NCI-H2227 (cell line): ENCODE measurements at regions not wholly inside any gene's neighbourhood (a gene's known extent, or its start where the extent isn't known, plus 50 kb on each side); places are given as distances from the start of the nearest gene placed in this dataset.

Experiments used
- DNase-seq: peaks from one replicate; lab custom pipeline; 2025; ENCODE audit not compliant: unreplicated experiment; lab: John Stamatoyannopoulos, UW

DNA sequence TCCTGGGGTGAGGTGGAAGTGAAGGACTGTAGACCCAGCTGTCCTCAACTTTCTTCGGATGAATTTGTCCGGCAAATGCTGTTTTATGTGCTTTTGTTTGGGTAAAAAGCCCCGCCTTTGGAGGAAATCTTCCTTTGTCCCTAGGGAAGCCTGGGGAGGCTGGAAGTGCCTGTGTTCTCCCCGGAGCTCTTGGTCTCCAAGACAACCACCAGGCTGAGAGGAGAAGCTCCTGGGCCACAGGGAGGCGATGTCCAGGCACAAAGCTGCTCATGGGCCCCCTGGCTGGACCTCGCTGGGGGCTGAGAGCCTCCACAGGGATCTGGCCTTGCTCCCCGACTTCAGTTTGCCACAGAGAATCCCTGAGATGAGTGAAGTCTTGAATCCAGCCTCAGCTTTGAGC, 293.1 kb upstream of the N4BP1 start:
- DNase-seq = no peak

DNA sequence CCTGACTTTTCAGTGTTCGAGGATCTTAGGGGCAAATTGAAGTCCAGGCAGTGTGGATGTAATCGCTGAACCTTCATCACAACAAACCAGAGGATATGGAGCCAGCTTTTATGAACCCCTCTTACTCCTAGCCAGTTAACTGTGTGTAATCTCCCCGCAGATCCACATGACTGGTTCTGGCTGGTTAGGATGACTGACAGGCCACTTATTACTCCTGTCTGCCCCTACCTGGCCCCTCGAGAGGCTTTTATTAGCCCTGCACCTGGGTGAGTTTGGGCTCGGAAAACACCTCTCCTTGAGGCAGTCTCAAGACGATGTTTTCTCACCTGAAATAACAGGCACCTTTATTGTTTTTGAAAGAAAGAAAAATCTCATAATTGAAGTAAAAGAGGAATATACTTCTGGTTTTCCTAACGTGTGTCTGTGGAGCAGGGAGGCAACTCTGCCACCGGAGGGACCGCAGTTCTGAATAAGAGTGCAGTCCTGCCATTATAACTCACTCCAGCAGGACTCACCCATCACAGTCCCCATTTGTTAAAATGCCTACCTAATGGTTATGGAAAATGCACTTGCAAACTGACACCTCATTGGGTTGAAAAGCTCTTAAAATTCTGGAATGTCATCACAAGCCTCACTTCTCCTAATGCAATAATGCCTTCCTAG, 291.9 kb upstream of the N4BP1 start:
- no peak for DNase-seq

DNA sequence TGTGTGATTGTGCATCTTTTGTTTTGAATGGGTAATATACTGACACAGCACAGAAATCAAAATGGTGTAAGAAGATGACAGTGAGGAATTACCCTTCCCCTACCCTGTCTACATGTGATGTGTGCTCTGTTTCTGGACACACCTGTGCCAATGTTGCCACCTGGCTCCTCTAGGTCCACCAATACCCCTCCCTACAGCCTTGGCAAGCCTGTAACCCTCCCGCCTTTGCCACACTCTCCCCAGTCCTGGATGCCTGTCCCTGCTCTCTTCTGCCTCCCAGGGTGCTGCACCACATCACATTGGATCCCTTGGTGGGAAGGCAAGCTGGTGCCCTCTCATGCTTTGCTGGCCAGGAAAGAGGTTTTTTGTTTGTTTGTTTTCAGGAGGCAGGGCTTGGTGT, 289.5 kb upstream of the N4BP1 start:
- DNase-seq = no peak

DNA sequence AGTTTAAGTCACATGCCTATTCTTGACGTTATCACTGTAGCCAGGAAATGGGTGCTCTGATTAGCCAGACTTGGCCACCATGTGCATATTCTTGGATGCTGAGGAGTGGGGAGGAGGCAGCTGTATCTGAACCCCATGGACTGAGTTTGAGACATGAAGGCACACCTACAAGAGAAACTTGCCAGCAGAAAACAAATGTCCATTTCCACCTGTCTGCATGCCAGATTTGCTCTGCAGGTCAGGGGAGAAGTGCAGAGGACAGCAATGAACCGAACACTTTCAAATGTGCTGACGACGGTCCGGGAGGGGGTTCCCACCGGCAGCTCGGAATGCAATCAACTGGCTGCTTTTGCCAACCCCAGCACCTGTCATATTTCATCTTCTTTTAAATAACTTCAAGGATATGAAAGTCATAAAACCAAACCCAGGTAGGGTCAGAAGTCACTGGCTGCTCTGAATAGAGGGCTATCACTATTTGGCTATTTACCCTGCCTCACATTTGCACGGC, 287.8 kb upstream of the N4BP1 start:
- DNase-seq = no peak

DNA sequence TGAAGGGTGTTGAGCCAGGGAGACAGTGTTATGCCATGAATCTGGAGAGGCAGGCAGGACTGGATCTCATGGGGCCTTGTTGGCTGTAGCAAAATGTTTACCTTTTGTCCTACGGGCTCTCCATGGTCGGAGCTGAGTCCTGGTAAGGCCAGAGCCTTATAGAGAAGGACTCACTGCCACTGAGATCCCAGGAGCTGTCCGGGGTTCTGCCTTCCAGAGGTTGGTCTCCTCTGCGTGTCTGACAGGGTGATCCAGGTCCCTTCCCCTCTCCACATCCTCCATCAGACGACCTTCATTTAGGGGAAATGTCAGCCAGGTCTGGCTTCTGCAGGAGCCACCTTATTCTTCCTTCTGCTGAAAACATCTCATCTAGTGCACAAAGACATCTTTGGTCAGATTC, 285.2 kb upstream of the N4BP1 start:
- no peak for DNase-seq

DNA sequence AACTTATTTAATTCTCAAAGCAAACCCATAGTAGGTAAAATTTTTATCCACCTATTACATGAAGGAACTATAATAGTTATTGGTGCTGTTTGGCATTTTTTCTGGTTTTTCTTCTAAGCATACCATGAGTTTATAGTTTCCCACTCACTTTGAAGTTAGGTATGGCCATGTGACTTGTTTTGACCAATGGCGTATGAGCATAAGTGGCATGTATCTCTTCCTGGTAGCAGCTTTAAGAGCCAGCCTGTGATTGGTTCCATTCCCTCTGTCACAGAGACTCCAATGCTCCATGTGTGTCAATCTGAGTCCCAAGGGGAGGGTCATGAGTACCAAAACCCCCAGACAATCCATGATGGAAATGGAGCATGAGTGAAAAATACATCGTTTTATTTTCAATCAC, 282.9 kb upstream of the N4BP1 start:
- peak; percentile 33 for DNase-seq

DNA sequence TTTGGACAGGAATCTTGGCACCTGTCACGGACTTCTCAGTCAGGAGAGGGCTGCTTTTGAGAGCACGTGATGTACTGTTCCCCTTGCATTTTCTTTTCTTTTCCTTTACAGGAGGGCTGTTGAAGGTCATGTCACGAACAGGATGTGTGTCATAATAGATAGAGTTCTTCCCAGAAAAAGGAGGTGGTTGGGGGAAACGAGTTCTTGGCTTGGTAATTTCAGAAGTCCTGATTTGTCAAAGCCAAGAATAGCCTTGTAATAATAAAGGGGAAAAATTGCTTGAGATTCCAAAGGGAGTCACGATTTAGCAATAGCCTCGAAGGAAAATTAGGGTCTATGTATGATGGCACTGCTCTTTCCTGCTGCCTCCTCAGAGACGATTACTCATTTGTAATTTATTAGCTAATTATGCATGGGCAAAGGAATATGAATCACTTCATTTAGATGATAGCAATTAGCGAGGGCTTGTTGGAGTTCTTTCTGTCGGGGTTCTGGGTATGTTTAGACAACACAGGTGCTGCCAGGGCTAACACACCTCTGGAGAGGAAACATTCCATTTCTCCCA, 277.7 kb upstream of the N4BP1 start:
- DNase-seq = no peak

DNA sequence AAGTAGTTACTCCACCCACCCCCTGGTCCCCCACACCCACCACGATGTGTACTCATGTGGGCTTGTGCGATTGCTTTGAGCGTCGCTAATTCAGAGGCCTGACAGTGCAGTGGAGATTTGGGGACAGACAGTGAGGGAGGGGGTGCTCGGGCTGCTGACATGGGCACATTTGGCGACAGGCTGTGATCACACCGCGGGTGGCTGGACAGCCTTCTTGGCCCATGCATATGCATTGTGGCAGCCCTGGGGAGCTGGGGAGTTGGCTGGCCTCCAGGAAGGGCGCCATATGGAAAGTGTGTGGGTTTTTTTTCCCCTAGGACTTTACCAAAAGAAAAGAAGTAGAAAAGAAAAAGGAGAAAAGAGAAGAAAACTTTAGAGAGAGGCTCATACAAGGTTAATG, 275.5 kb upstream of the N4BP1 start:
- DNase-seq = no peak

DNA sequence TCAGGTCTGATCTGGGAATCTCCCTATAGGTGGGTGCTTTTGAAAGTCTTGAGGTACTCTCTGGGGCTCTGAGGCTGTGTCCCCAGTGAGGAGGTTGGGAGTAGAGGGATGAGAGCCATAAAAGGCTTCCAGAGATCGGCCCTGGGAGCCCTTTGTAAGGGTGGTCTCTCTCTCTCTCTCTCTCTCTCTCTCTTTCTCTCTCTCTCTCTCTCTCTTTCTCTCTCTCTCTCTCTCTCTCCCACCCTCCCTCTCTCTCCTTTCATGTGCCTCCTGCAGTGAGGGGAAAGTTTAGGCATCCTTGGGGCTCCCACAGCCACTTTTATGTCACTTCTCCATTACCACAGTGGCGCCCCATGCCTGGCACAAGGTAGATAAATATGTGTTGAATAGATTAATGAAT, 271.3 kb upstream of the N4BP1 start:
- no peak for DNase-seq

DNA sequence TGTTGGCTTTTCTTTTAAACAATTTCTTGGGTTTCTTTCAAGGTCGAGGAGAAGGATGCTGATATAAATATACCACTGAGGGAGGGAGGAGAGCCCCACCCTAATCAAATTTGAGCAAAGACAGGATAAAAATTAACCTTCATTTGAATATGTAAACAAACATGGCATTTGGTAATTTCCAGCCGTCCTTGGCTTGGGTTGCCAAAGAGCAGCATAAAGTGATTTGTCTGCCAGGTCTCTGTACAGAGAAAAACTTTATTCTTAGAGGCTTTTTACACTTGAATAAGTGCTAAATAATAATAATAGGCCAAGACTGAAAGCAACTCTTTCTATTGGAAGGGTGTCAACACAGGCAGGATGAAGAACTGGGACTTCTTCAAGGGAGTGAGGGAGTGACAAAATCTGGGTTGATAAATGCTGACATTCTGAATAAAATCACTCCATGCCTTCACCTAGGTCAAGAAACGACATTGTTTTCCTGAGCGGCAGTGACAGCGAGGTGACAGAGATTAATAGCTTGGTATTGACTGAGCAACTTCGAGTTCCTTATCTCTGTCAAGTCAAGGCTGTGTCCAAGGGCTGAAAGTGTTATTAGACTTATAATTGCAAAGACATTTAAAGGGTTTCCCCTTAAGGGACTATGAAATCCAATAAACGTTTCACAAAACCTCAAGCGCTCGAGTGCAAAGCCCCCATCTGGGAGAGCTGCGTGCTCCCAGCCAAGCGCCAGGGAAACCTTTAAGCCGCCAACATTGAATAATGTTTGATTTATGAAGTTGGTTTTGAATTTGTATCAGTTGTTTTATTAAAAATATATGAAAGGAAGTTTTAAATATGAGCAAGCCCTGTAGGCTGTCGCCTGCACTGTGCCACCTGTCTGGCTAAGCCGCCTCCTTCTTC, 269.5 kb upstream of the N4BP1 start:
- peak; percentile 15 for DNase-seq

DNA sequence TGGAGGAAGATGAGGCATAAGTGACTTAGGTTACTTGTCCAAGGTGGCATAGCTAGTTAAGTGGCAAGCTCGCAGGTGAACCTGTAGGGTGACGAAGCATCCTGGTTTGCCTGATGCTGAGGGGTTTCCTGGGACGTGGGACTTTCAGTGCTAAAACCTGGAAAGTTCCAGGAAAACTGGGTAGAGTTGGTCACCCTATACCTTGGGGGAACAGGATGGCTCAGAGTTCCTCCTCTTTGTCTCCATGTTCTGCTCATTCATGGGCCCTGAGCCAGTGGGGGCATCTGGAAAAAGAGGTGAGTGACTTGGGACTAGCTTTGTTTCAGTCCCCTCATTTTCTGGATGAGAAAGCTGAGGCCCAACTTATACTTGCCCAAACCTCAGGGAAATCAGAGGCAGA, 268.0 kb upstream of the N4BP1 start:
- no peak for DNase-seq

DNA sequence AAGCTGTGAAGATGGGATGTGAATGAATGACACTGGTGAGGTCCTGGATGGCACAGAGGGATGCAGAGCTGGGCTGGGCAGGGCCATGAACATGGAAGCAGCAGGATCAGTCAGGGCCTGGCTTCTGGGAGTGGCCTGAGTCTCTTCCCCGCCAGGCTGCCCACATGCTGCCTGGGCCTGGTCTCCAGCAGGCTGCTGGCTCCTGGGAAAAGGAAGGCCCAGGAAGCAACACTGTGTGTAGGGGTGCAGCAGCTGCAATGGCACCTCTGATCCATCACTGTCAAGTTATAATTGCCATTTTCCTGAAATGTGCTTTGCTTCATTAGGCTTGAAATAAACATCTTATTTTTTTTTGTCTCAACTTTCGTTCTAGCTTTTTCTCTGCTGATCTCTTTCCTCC, 260.2 kb upstream of the N4BP1 start:
- no peak for DNase-seq

DNA sequence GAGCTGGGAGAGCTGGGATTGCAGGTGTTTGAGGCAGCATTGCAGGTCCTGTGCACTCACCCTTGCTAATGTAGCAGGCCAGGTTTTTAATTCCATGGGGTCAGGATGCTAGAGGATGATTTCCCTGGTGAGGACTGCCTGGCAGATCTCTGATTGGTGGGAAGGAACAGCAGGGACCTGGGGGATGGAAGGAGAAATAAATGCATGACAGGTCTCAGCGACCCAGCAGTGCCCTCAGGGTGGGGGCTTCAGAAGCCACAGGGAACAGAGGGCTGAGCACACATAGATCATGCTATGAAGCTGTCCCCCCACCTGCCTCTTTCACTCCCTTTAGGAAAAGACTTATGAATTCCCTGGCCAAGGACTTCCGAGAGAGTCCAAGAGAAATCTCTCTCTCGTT, 255.5 kb upstream of the N4BP1 start:
- DNase-seq = no peak

DNA sequence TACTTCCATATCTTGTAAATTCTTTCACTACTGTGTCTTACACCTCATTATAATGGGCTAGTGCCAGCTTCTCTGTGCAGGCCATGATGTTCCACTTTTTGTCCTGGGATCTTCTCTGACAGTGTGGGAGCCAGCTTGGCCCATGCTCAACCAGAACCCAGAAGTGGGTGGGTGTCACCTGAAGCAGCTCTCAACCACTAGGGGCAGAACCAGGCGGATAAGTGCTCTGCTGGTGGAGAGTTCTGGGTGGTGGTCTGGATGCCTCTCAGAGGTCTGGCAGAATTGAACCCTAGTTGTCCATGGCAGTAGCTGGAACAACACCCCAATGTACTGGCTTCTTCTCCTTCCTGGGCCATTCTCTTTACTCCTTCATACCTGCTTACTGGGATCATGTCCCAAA, 254.1 kb upstream of the N4BP1 start:
- no peak for DNase-seq

DNA sequence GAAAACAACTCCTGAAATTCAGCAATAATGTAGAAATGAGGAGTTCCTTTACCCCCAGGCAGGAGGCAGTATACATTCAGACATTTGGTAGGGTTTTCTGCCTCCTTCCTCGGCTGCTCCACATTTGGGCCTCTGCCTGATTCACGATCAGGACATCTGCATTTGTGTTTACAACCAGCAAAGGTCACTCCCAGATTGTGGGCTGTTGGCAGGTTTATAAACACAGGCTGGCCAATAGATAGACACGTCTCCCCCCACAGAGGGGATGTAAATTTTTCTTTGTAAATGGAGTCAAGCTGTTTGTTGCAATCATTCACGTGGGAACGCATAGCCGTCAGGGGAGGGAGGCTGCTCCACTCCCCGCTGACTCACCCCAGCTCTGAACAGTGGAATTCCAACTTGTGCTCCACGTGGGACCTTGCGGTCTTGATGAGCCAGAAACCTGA, 252.1 kb upstream of the N4BP1 start:
- DNase-seq = no peak

DNA sequence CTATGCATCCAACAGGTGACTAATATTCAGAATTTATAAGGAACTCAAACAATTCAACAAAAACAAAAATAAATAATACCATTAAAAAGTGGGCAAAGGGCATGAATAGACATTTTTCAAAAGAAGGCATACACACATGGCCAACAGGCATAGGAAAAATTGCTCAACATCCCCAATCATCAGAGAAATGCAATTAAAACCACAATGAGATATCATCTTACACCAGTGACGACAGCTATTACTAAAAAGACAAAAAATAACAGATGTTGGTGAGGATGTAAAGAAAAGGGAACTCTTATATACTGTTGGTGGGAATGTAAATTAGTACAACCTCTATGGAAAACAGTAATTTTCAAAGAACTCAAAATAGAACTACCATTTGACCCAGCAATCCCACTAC, 250.4 kb upstream of the N4BP1 start:
- no peak for DNase-seq

DNA sequence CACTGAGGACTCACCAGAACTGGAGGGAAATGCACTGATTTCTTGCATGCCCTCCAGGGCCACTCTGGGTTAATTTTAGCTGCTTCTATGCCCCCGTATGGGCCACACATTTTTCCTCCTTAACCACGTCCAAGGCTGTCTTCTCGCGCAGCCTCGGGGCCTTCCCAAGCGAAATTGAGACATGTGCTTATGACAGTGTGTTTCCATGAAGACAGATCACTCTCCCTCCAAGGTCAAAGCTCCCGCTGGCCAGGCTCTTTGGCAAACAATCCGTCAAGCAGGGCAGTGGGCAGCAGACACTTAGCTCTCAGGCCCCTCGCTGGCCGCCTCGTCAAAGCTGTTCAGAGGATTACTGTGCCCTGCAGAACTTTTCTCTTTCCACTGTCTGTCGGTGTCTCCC, 243.0 kb upstream of the N4BP1 start:
- DNase-seq = no peak

DNA sequence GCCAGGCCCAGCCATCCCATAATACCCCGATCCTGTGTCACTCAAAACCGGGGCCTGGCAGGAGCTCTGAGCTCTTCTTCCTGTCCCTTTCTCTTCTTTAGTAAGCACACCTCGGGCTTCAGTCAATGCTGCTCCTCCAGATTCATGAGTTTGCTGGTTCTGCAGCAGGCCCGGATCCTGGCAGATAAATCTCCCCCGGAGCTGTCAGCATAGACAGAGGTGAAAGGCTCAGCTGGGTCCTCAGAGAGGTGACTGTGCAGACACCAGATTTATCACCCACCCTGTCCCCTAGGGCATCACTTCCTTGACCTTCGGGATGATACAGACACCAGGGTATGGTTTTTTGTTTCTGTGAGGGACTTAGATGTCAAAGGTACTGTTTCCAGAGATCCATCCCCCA, 242.5 kb upstream of the N4BP1 start:
- DNase-seq = no peak

DNA sequence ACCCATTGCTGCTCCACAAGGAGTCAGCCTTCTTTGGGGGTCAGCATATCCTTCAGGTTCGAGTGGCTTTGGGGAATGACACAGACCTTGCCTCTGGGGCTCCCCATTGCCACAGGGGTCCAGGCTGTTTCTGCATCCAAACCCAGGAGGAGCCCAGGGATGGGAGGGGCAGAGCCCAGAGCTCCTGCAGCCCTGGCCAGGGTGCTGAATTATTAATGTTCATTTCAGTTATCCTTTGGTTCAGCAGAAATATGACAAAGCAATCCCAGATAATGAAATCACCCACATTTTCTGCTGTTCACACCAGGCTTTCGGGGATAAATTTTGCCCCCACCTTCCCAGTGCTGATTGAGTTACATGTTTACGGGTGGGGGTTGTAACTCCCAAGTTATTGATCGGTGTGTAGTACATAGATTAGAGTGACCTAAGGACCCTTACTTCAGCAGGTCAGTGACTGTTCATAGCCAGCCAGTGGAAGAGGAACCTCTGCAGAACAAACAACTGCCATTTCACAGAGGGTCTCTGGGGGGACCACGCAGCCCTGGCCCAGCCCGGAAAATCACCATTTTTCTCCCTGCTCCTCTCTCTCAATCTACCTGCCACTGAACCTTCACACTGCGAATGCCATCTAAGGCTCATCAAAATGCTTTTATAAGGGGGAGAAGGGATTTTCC, 240.3 kb upstream of the N4BP1 start:
- DNase-seq = no peak

DNA sequence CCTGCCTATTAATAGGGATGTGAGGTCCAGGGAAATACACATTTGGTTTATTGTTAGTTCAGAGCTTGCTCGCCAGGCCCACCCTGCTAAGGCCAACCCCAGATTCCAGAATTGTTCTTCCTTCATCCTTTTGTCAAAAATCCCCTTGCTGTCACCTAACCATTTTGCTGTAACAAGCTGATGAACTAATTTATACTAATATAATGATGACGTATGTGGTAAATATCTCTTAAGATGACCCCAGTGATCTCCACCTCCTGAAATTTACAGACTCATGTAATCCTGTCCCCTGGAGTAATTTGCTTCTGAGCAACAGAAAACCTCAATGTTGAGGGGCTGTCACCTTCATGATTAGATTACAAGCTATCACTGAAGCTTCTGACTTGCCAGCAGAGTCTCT, 236.3 kb upstream of the N4BP1 start:
- no peak for DNase-seq

DNA sequence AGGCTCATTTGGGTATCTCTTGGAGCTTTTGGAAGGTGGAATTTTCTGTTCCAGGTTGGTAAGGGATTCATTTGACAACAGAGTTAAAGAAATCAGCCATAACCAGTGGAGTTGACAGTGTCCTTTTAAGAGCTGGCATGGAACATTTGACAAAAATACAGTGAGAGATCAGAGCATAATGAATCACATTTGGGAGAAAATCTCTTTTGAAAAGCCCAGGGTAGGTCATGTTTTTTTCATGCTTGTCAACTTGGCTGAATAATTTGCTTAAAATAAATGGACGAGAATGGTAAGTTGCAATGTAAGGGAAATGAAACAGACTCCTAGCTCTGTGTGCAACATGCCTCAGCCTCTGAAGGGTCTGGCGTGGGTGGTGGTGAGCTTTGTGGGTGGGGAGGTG, 235.3 kb upstream of the N4BP1 start:
- no peak for DNase-seq

DNA sequence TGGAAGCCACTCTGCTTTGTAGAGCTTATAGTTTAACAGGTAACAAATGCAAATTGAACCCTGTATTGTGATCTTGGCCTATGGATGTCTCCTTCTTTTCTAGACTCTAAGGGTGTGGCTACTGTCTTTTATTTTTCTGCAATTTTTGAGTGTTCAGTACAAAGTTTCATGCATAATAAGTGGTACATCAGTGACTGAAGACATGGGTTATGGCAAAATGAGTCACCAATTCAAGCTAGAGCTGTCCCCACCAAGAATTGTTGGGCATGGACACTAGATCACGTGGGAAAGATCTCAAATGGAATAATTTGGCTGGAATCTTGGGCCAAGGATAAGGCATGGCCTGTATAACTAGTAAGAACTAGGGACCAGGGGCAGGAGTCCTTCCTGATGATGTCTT, 228.4 kb upstream of the N4BP1 start:
- no peak for DNase-seq
